ENCODE measurements at regions not wholly inside any gene's neighbourhood (a gene's known extent, or its start where the extent isn't known, plus 50 kb on each side); places are given as distances from the start of the nearest gene placed in this dataset.

GRCh38 chr12:60144395-60144794, 548.6 kb downstream of the SLC16A7 start:
- no peaks in the 10 kb centered on the region for H3K27me3 ChIP-seq (ENCODE audit: insufficient read depth, low read length)
- H3K9me2 ChIP-seq (ENCODE audit: insufficient read depth) = no peaks in the 10 kb centered on the region
- CTCF ChIA-PET = no interaction called here
- no peaks in the 10 kb centered on the region for H4K20me1 ChIP-seq (ENCODE audit: insufficient read depth)
- H3K79me2 ChIP-seq (ENCODE audit: insufficient read depth, low read length) = no peaks in the 10 kb centered on the region
- H2AFZ ChIP-seq (ENCODE audit: low read depth, low read length, poor library complexity, severe bottlenecking) = no peak overlapping the region
- H3K27ac ChIP-seq (ENCODE audit: low read depth, low read length) = no peak overlapping the region
- no peak overlapping the region for H3K9ac ChIP-seq (ENCODE audit: low read length)
- intact Hi-C loops (cut with micrococcal nuclease) = no loop called here
- RAD21 ChIA-PET (ENCODE audit: low non-redundant PET in 1 of 2, low total read pairs in 2 of 2, uncharacterized antibody in 2 of 2, unreplicated experiment in 2 of 2) = no interaction called here
- no peak for DNase-seq (ENCODE audit: low read depth, low spot score)
- no peak for ATAC-seq
- peaks cover 0 to 11% of the 10 kb centered on the region in 2 experiments; a peak in 3 of 4 replicates for H3K4me1 ChIP-seq (ENCODE audit: control insufficient read depth in 1 of 2, insufficient read depth in 2 of 2, low read length in 2 of 2)
- H3K4me3 ChIP-seq (replicated peaks in 1 of 2; ENCODE audit: low read depth in 1 of 2, low read length in 2 of 2) = no peak overlapping the region
- BruUV-seq (replicated peaks) = no TSS peak
- POLR2A ChIA-PET = no interaction called here
- no peak overlapping the region for H3K4me2 ChIP-seq (ENCODE audit: low read length)
- H3K36me3 ChIP-seq (ENCODE audit: control insufficient read depth in 1 of 2, insufficient read depth in 2 of 2, low read length in 2 of 2) = no peaks in the 10 kb centered on the region
- H3K9me3 ChIP-seq (ENCODE audit: control insufficient read depth in 1 of 2, insufficient read depth in 1 of 2, low read depth in 1 of 2, low read length in 2 of 2) = no peaks in the 10 kb centered on the region
- TF ChIP-seq ELF1 (IDR thresholded peaks at IDR 0.05; ENCODE audit: borderline replicate concordance, low read depth) = no peak
- TF ChIP-seq, protein P1, sequence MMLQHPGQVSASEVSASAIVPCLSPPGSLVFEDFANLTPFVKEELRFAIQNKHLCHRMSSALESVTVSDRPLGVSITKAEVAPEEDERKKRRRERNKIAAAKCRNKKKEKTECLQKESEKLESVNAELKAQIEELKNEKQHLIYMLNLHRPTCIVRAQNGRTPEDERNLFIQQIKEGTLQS (IDR thresholded peaks at IDR 0.05) = no peak
- no peak for TF ChIP-seq FOSL1 (IDR thresholded peaks at IDR 0.05; ENCODE audit: low read depth)
- no peak for TF ChIP-seq EZH2 (IDR thresholded peaks at IDR 0.05)
- TF ChIP-seq ZFX (IDR thresholded peaks at IDR 0.05) = no peak
- no peak for TF ChIP-seq SIN3A (IDR thresholded peaks at IDR 0.05; ENCODE audit: low read depth)
- TF ChIP-seq EGR1 (IDR thresholded peaks at IDR 0.05; ENCODE audit: low read depth) = no peak
- no peak for TF ChIP-seq POLR2AphosphoS5 (IDR thresholded peaks at IDR 0.05; ENCODE audit: low read depth, low read length)
- TF ChIP-seq RAD21 (IDR thresholded peaks at IDR 0.05; ENCODE audit: low read depth) = no peak
- TF ChIP-seq SRF (IDR thresholded peaks at IDR 0.05; ENCODE audit: low read depth) = no peak
- no peak for TF ChIP-seq SP1 (IDR thresholded peaks at IDR 0.05; ENCODE audit: low read depth)

DNA sequence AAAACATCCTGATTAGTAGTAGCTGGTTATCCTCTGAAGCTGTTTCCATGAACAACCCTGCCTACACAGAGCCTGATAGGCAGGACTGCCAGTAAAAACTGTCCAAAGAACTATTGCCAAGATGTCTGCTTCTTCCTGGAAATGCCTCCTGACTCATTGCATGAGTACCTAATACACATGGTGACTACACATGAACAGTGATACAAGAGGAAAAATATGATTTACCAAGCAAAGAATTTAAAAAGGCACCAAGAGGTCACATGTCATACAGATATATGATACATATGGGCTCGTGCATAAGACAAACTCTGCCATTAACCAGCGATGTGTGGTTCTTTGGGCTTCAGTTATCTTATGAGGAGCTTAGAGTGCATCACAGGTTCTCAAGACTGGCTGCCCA, 552.3 kb downstream of the SLC16A7 start:
- CTCF ChIA-PET = no interaction called here
- Histone ChIP-seq H3K27ac (ENCODE audit: low read depth, low read length) (no peak overlapping the region), H3K9me3 (ENCODE audit: control insufficient read depth in 1 of 2, insufficient read depth in 1 of 2, low read depth in 1 of 2, low read length in 2 of 2) (no peaks in the 10 kb centered on the region), H2AFZ (ENCODE audit: low read depth, low read length, poor library complexity, severe bottlenecking) (peak overlapping the region; percentile 62), H3K36me3 (ENCODE audit: control insufficient read depth in 1 of 2, insufficient read depth in 2 of 2, low read length in 2 of 2) (no peaks in the 10 kb centered on the region), H3K79me2 (ENCODE audit: insufficient read depth, low read length) (no peaks in the 10 kb centered on the region), H3K4me3 (replicated peaks in 1 of 2; ENCODE audit: low read depth in 1 of 2, low read length in 2 of 2) (no peak overlapping the region), H3K9ac (ENCODE audit: low read length) (no peak overlapping the region), H3K4me1 (ENCODE audit: control insufficient read depth in 1 of 2, insufficient read depth in 2 of 2, low read length in 2 of 2) (peaks cover 0 to 11% of the 10 kb centered on the region in 2 experiments; a peak in 3 of 4 replicates), H4K20me1 (ENCODE audit: insufficient read depth) (no peaks in the 10 kb centered on the region), H3K9me2 (ENCODE audit: insufficient read depth) (no peaks in the 10 kb centered on the region), H3K27me3 (ENCODE audit: insufficient read depth, low read length) (no peaks in the 10 kb centered on the region), H3K4me2 (ENCODE audit: low read length) (no peak overlapping the region)
- ATAC-seq = no peak
- RAD21 ChIA-PET (ENCODE audit: low non-redundant PET in 1 of 2, low total read pairs in 2 of 2, uncharacterized antibody in 2 of 2, unreplicated experiment in 2 of 2) = no interaction called here
- intact Hi-C loops (cut with micrococcal nuclease) = no loop called here
- no peak for DNase-seq (ENCODE audit: low read depth, low spot score)
- POLR2A ChIA-PET = no interaction called here
- no TSS peak for BruUV-seq (replicated peaks)
- TF ChIP-seq CBX3 (IDR thresholded peaks at IDR 0.05; ENCODE audit: low read depth) = no peak
- TF ChIP-seq POLR2AphosphoS5 (IDR thresholded peaks at IDR 0.05; ENCODE audit: low read depth, low read length) = no peak
- no peak for TF ChIP-seq ELF1 (IDR thresholded peaks at IDR 0.05; ENCODE audit: borderline replicate concordance, low read depth)
- TF ChIP-seq EGR1 (IDR thresholded peaks at IDR 0.05; ENCODE audit: low read depth) = no peak
